K562 (cell line): ENCODE measurements at regions not wholly inside any gene's neighbourhood (a gene's known extent, or its start where the extent isn't known, plus 50 kb on each side); places are given as distances from the start of the nearest gene placed in this dataset.

ENCODE experiments used
- ATAC-seq: fragments of 200-7000 bp; cut with Tn5 transposase; 3 replicates; pipeline ENCODE4 v1.9.1; 2020; ENCODE audit warnings: moderate library complexity
- BruUV-seq: library from RNA; stranded (reverse); fragments of 400-500 nt; replicated peaks from 2 replicates; lab custom pipeline; 2021; lab: Mats Ljungman, UMichigan
- CTCF ChIA-PET: fragments of 300-600 bp; formaldehyde crosslinking; extraction: SDS; loops from one replicate; lab custom pipeline; 2021; ENCODE audit warnings: low intra/inter-chr PET ratio; lab: Yijun Ruan, JAX
- POLR2A ChIA-PET: fragments of 300-600, 350-650 bp; sonication (Branson Sonifier 250); formaldehyde crosslinking; extraction: SDS; loops from one replicate; lab custom pipeline; 2021; ENCODE audit warnings: antibody characterized with exemption, inconsistent platforms; lab: Yijun Ruan, JAX
- DNase-seq, 4 experiments: peaks; one replicate each; pipeline versions ENCODE4 v3.0.0 to v3.0.0-alpha.2; 2011 to 2018; ENCODE audit warnings: low spot score in 3 of 4, mixed read lengths in 3 of 4; ENCODE audit errors: extremely low read depth in 1 of 4
- FAIRE-seq: peaks from 2 replicates; lab custom pipeline; 2011; peaks lifted over from hg19 to GRCh38; lab: Jason Lieb, UNC
- H2AFZ ChIP-seq: 2 replicates; pipeline ENCODE4 v1.6.0; 2011; ENCODE audit warnings: low read depth, low read length, control low read depth, inconsistent platforms
- H3K27ac ChIP-seq: fragments of 200-600 bp; 3 replicates; pipeline ENCODE4 v1.8.0; 2011; ENCODE audit warnings: low read depth, mild to moderate bottlenecking, control low read depth, inconsistent platforms, low read length, moderate library complexity, mixed read lengths; ENCODE audit errors: extremely low read depth
- H3K27me3 ChIP-seq, 2 experiments: fragments of 300-600 bp in 1 of 2; 2 replicates in 1 of 2; 3 replicates in 1 of 2; pipeline versions ENCODE4 v1.6.0 to v1.8.0; 2011; ENCODE audit warnings: inconsistent platforms in 2 of 2, low read length in 2 of 2, mild to moderate bottlenecking in 1 of 2, mixed read lengths in 1 of 2, moderate library complexity in 1 of 2; ENCODE audit not compliant: control insufficient read depth in 2 of 2, insufficient read depth in 2 of 2
- H3K36me3 ChIP-seq: fragments of 300-600 bp; 3 replicates; pipeline ENCODE4 v1.8.0; 2011; ENCODE audit warnings: mild to moderate bottlenecking, low read length, inconsistent platforms; ENCODE audit not compliant: control insufficient read depth, insufficient read depth
- H3K4me1 ChIP-seq, 2 experiments: fragments of 200-600 bp in 1 of 2; replicated peaks in 1 of 2; 2 replicates in 1 of 2; 3 replicates in 1 of 2; pipeline versions ENCODE4 v1.5.1 to v1.8.0; 2011; ENCODE audit warnings: inconsistent platforms in 2 of 2, low read length in 2 of 2, mild to moderate bottlenecking in 1 of 2, mixed read lengths in 1 of 2, moderate library complexity in 1 of 2; ENCODE audit not compliant: control insufficient read depth in 2 of 2, insufficient read depth in 2 of 2
- H3K4me2 ChIP-seq: 2 replicates; pipeline ENCODE4 v1.6.1; 2011; ENCODE audit warnings: low read length, control low read depth, inconsistent platforms, mixed read lengths; ENCODE audit not compliant: insufficient read depth
- H3K4me3 ChIP-seq: fragments of 200-600 bp; sonication (generic), shearing (Covaris generic); 2 replicates; pipeline ENCODE4 v1.5.1; 2016; ENCODE audit warnings: control low read depth, inconsistent platforms
- H3K79me2 ChIP-seq: fragments of 200-600 bp; 3 replicates; pipeline ENCODE4 v1.8.0; 2011; ENCODE audit warnings: low read length, inconsistent platforms; ENCODE audit not compliant: control insufficient read depth, insufficient read depth
- H3K9ac ChIP-seq, 2 experiments: 2 replicates each; pipeline versions ENCODE4 v1.6.0 to v1.6.1; 2011; ENCODE audit warnings: low read depth in 2 of 2, low read length in 2 of 2, control low read depth in 1 of 2, inconsistent platforms in 1 of 2, mild to moderate bottlenecking in 1 of 2, mixed read lengths in 1 of 2; ENCODE audit not compliant: insufficient read depth in 1 of 2
- H3K9me1 ChIP-seq: one replicate; pipeline ENCODE4 v1.6.0; 2011; ENCODE audit warnings: inconsistent platforms, mild to moderate bottlenecking, low read length, moderate library complexity; ENCODE audit not compliant: control insufficient read depth, insufficient read depth
- H3K9me3 ChIP-seq: replicated peaks from 2 replicates; pipeline ENCODE4 v1.5.1; 2011; ENCODE audit warnings: low read depth, low read length, inconsistent platforms; ENCODE audit not compliant: control insufficient read depth, insufficient read depth
- H4K20me1 ChIP-seq: replicated peaks from 2 replicates; pipeline ENCODE4 v1.6.1; 2011; ENCODE audit warnings: low read length, inconsistent platforms, mixed read lengths; ENCODE audit not compliant: control insufficient read depth, insufficient read depth
- CBFA2T2 ChIP-seq: fragments of 450-650 bp; conservative IDR thresholded peaks from 2 replicates; pipeline ENCODE4 v1.6.1; 2017; ENCODE audit warnings: mild to moderate bottlenecking
- CEBPB ChIP-seq: fragments of 450-650 bp; IDR thresholded peaks from 2 replicates; pipeline ENCODE4 v1.6.1; 2016; ENCODE audit warnings: missing genetic modification characterization, missing compliant biosample characterization
- ELF1 ChIP-seq: fragments of 200-800 bp; sonication (Bioruptor generic); IDR thresholded peaks from 2 replicates; pipeline ENCODE4 v1.6.1; 2016; ENCODE audit warnings: missing genetic modification characterization, missing compliant biosample characterization
- ETS2 ChIP-seq: IDR thresholded peaks from 2 replicates; pipeline ENCODE4 v1.6.1; 2016; ENCODE audit warnings: borderline replicate concordance, missing genetic modification characterization, mild to moderate bottlenecking, moderate library complexity, missing compliant biosample characterization; ENCODE audit not compliant: poor library complexity, severe bottlenecking
- HOXB6 ChIP-seq: fragments of 250-450 bp; sonication (Bioruptor Pico); IDR thresholded peaks from 2 replicates; pipeline ENCODE4 v1.5.1; 2022; ENCODE audit warnings: mild to moderate bottlenecking, borderline replicate concordance
- NR3C1 ChIP-seq: sonication (generic); formaldehyde crosslinking; IDR thresholded peaks from 2 replicates; pipeline ENCODE4 v1.8.1; 2022; ENCODE audit warnings: missing genetic modification reagents
- PPARD ChIP-seq: fragments of 250-450 bp; sonication (Bioruptor Pico); IDR thresholded peaks from 2 replicates; pipeline ENCODE4 v1.8.0; 2022; ENCODE audit warnings: inconsistent platforms, mild to moderate bottlenecking, moderate library complexity
- SNRNP70 ChIP-seq: fragments of 200-400 bp; formaldehyde crosslinking; optimal IDR thresholded peaks from 2 replicates; pipeline ENCODE3; 2017; ENCODE audit warnings: low read depth, low read length
- SOX6 ChIP-seq: fragments of 450-650 bp; IDR thresholded peaks from 2 replicates; pipeline ENCODE4 v1.6.1; 2014; ENCODE audit warnings: mild to moderate bottlenecking
- ZFX ChIP-seq: sonication (generic); formaldehyde crosslinking; IDR thresholded peaks from 2 replicates; pipeline ENCODE4 v1.8.0; 2022; ENCODE audit warnings: mild to moderate bottlenecking, missing genetic modification reagents, moderate library complexity
- WGBS: fragments of 100-300 bp; shearing (Covaris generic); methylation state at CpG from one replicate; pipeline ENCODE4 v1.1.6; 2016; ENCODE audit warnings: low coverage, mixed read lengths; ENCODE audit not compliant: insufficient coverage; ENCODE audit errors: missing lambda C conversion rate; 5-methylcytosine and 5-hydroxymethylcytosine counted together
- in situ Hi-C: fragments of 300-500 bp; cut with MboI; formaldehyde crosslinking; loops from 4 replicates; pipeline ENCODE4 v1.15.0; 2018; ENCODE audit warnings: inconsistent platforms, mixed read lengths
- intact Hi-C: fragments of 100-400 bp; cut with micrococcal nuclease; formaldehyde crosslinking; loops from 2 replicates; pipeline ENCODE4 v1.14.2; 2022
- TF ChIP-seq, protein P1 (sequence below): fragments of 250-450 bp; sonication (Bioruptor Pico); IDR thresholded peaks from 2 replicates; pipeline ENCODE4 v1.8.0; 2022; ENCODE audit warnings: inconsistent platforms
- TF ChIP-seq, protein P2 (sequence below): sonication (generic); formaldehyde crosslinking; IDR thresholded peaks from 2 replicates; pipeline ENCODE4 v1.8.0; 2022; ENCODE audit warnings: mild to moderate bottlenecking, missing genetic modification reagents
- TF ChIP-seq, protein P3 (sequence below): fragments of 250-450 bp; sonication (Bioruptor Pico); IDR thresholded peaks from 2 replicates; pipeline ENCODE4 v1.6.1; 2021; ENCODE audit warnings: mild to moderate bottlenecking
- TF ChIP-seq, protein P4 (sequence below), 2 experiments: IDR thresholded peaks in 1 of 2; conservative IDR thresholded peaks in 1 of 2; 2 replicates each; pipeline ENCODE4 v1.6.1; 2016; ENCODE audit warnings: low read depth in 2 of 2, mild to moderate bottlenecking in 1 of 2, missing compliant biosample characterization in 1 of 2, missing genetic modification characterization in 1 of 2, moderate library complexity in 1 of 2

DNA sequence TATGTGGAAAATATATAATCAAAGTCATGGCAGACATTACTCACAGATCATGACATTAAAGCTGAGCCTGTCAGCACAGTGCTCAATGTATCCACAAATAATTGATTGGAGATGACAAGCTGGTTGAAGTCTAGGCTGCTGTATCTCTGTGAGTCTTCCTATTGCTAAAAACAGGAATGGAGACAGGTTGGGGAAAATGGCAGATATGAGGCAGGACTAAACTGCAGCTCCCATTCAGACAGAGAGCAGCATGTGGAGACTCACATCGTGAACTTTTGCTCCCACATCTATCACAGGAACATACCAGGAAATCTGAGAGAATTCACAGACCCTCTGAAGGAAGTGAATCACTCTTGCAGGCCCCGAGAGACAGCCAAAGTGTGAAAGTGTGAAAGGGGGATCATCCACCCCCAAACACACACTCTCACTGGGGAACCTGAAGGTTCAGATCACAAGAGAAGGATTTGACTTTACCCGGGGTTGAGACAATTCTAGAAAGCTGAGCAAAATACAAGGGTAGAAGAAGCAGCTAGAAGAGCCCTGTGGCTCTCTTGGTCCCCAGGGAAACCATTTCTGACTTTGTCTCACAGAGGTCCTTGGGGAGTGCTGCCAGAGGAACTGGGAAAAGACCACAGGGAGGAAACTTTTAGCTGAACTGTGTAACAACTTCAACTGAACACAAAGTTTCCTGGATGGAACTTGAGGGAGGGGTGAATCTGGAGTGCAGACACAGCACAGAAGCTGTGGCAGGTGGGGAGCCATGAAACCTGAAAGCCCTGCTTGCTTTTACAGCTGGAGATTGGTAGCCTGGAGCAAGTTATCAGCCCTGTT, 173.4 kb downstream of the S1PR1 start (continued):
- TF ChIP-seq, protein P1, sequence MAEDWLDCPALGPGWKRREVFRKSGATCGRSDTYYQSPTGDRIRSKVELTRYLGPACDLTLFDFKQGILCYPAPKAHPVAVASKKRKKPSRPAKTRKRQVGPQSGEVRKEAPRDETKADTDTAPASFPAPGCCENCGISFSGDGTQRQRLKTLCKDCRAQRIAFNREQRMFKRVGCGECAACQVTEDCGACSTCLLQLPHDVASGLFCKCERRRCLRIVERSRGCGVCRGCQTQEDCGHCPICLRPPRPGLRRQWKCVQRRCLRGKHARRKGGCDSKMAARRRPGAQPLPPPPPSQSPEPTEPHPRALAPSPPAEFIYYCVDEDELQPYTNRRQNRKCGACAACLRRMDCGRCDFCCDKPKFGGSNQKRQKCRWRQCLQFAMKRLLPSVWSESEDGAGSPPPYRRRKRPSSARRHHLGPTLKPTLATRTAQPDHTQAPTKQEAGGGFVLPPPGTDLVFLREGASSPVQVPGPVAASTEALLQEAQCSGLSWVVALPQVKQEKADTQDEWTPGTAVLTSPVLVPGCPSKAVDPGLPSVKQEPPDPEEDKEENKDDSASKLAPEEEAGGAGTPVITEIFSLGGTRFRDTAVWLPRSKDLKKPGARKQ: no peak
- TF ChIP-seq, protein P2, sequence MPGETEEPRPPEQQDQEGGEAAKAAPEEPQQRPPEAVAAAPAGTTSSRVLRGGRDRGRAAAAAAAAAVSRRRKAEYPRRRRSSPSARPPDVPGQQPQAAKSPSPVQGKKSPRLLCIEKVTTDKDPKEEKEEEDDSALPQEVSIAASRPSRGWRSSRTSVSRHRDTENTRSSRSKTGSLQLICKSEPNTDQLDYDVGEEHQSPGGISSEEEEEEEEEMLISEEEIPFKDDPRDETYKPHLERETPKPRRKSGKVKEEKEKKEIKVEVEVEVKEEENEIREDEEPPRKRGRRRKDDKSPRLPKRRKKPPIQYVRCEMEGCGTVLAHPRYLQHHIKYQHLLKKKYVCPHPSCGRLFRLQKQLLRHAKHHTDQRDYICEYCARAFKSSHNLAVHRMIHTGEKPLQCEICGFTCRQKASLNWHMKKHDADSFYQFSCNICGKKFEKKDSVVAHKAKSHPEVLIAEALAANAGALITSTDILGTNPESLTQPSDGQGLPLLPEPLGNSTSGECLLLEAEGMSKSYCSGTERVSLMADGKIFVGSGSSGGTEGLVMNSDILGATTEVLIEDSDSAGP (CRISPR knock-in tag): no peak
- no peak for TF ChIP-seq SNRNP70

DNA sequence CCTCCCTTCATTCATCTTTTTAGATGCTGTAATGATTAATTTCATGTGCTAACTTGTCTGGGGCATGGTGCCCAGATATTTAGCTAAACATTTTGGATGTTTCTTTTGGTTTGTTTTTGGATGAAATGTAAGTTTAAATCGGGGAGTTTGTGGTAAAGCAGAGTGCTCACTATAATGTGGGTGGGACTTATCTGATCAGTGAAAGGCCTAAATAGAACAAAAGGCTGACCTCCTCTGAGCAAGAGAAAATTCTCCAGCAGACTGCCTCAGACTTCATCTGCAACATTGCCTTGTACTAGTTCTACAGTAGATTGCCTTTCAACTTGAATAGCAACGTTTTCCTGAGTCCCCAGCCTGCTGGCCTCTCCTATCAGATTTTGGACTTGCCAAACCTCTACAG, 183.6 kb downstream of the S1PR1 start:
- intact Hi-C loops: no loop called here
- no peak overlapping the region for H3K4me2 ChIP-seq
- CTCF ChIA-PET: no interaction called here
- no peak for TF ChIP-seq CBFA2T2
- no peak for TF ChIP-seq PPARD (CRISPR knock-in tag)
- TF ChIP-seq, protein P3, sequence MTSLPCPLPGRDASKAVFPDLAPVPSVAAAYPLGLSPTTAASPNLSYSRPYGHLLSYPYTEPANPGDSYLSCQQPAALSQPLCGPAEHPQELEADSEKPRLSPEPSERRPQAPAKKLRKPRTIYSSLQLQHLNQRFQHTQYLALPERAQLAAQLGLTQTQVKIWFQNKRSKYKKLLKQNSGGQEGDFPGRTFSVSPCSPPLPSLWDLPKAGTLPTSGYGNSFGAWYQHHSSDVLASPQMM (CRISPR knock-in tag): no peak
- TF ChIP-seq, protein P4, sequence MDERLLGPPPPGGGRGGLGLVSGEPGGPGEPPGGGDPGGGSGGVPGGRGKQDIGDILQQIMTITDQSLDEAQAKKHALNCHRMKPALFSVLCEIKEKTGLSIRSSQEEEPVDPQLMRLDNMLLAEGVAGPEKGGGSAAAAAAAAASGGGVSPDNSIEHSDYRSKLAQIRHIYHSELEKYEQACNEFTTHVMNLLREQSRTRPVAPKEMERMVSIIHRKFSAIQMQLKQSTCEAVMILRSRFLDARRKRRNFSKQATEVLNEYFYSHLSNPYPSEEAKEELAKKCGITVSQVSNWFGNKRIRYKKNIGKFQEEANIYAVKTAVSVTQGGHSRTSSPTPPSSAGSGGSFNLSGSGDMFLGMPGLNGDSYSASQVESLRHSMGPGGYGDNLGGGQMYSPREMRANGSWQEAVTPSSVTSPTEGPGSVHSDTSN (CRISPR knock-in tag; IDR thresholded peaks at IDR 0.05; ENCODE audit: low read depth): no peak
- TF ChIP-seq, protein P4 (tag; conservative IDR thresholded peaks at IDR 0.05; ENCODE audit: low read depth): no peak
- no peak for TF ChIP-seq HOXB6 (CRISPR knock-in tag)
- no peak for TF ChIP-seq ETS2 (tag)
- no peak for TF ChIP-seq ELF1 (tag)
- TF ChIP-seq NR3C1: no peak
- no peak for TF ChIP-seq SOX6
- no peak for TF ChIP-seq ZFX (CRISPR knock-in tag)
- TF ChIP-seq CEBPB (tag): no peak

More for the DNA sequence above, 183.6 kb downstream of the S1PR1 start:
- no peak overlapping the region for H2AFZ ChIP-seq
- ATAC-seq: no peak
- no peak overlapping the region for H3K27ac ChIP-seq
- no peaks in the 10 kb centered on the region for H3K9me3 ChIP-seq
- no peaks in the 10 kb centered on the region for H4K20me1 ChIP-seq
- no peaks in the 10 kb centered on the region for H3K9me1 ChIP-seq
- no peak for FAIRE-seq
- H3K79me2 ChIP-seq: no peaks in the 10 kb centered on the region
- no peaks in the 10 kb centered on the region for H3K36me3 ChIP-seq
- H3K4me1 ChIP-seq: no peaks in the 10 kb centered on the region
- no peak for DNase-seq
- WGBS: 0% methylated on average over 2 of the region's 2 CpGs
- no TSS peak for BruUV-seq
- POLR2A ChIA-PET: no interaction called here
- no peak overlapping the region for H3K4me3 ChIP-seq
- H3K27me3 ChIP-seq: no peaks in the 10 kb centered on the region
- no peak overlapping the region for H3K9ac ChIP-seq
- in situ Hi-C loops: no loop called here
